K562 (cell line): ENCODE measurements at regions not wholly inside any gene's neighbourhood (a gene's known extent, or its start where the extent isn't known, plus 50 kb on each side); places are given as distances from the start of the nearest gene placed in this dataset.

Experiments used
- ATAC-seq: fragments of 200-7000 bp; cut with Tn5 transposase; 3 replicates; pipeline ENCODE4 v1.9.1; 2020; ENCODE audit warnings: moderate library complexity
- BruUV-seq: library from RNA; stranded (reverse); fragments of 400-500 nt; replicated peaks from 2 replicates; lab custom pipeline; 2021; lab: Mats Ljungman, UMichigan
- CTCF ChIA-PET: fragments of 300-600 bp; formaldehyde crosslinking; extraction: SDS; loops from one replicate; lab custom pipeline; 2021; ENCODE audit warnings: low intra/inter-chr PET ratio; lab: Yijun Ruan, JAX
- POLR2A ChIA-PET: fragments of 300-600, 350-650 bp; sonication (Branson Sonifier 250); formaldehyde crosslinking; extraction: SDS; loops from one replicate; lab custom pipeline; 2021; ENCODE audit warnings: antibody characterized with exemption, inconsistent platforms; lab: Yijun Ruan, JAX
- DNase-seq, 4 experiments: peaks; one replicate each; pipeline versions ENCODE4 v3.0.0 to v3.0.0-alpha.2; 2011 to 2018; ENCODE audit warnings: low spot score in 3 of 4, mixed read lengths in 3 of 4; ENCODE audit errors: extremely low read depth in 1 of 4
- FAIRE-seq: peaks from 2 replicates; lab custom pipeline; 2011; peaks lifted over from hg19 to GRCh38; lab: Jason Lieb, UNC
- H2AFZ ChIP-seq: 2 replicates; pipeline ENCODE4 v1.6.0; 2011; ENCODE audit warnings: low read depth, low read length, control low read depth, inconsistent platforms
- H3K27ac ChIP-seq: fragments of 200-600 bp; 3 replicates; pipeline ENCODE4 v1.8.0; 2011; ENCODE audit warnings: low read depth, mild to moderate bottlenecking, control low read depth, inconsistent platforms, low read length, moderate library complexity, mixed read lengths; ENCODE audit errors: extremely low read depth
- H3K27me3 ChIP-seq, 2 experiments: fragments of 300-600 bp in 1 of 2; 2 replicates in 1 of 2; 3 replicates in 1 of 2; pipeline versions ENCODE4 v1.6.0 to v1.8.0; 2011; ENCODE audit warnings: inconsistent platforms in 2 of 2, low read length in 2 of 2, mild to moderate bottlenecking in 1 of 2, mixed read lengths in 1 of 2, moderate library complexity in 1 of 2; ENCODE audit not compliant: control insufficient read depth in 2 of 2, insufficient read depth in 2 of 2
- H3K36me3 ChIP-seq: fragments of 300-600 bp; 3 replicates; pipeline ENCODE4 v1.8.0; 2011; ENCODE audit warnings: mild to moderate bottlenecking, low read length, inconsistent platforms; ENCODE audit not compliant: control insufficient read depth, insufficient read depth
- H3K4me1 ChIP-seq, 2 experiments: fragments of 200-600 bp in 1 of 2; replicated peaks in 1 of 2; 2 replicates in 1 of 2; 3 replicates in 1 of 2; pipeline versions ENCODE4 v1.5.1 to v1.8.0; 2011; ENCODE audit warnings: inconsistent platforms in 2 of 2, low read length in 2 of 2, mild to moderate bottlenecking in 1 of 2, mixed read lengths in 1 of 2, moderate library complexity in 1 of 2; ENCODE audit not compliant: control insufficient read depth in 2 of 2, insufficient read depth in 2 of 2
- H3K4me2 ChIP-seq: 2 replicates; pipeline ENCODE4 v1.6.1; 2011; ENCODE audit warnings: low read length, control low read depth, inconsistent platforms, mixed read lengths; ENCODE audit not compliant: insufficient read depth
- H3K4me3 ChIP-seq: fragments of 200-600 bp; sonication (generic), shearing (Covaris generic); 2 replicates; pipeline ENCODE4 v1.5.1; 2016; ENCODE audit warnings: control low read depth, inconsistent platforms
- H3K79me2 ChIP-seq: fragments of 200-600 bp; 3 replicates; pipeline ENCODE4 v1.8.0; 2011; ENCODE audit warnings: low read length, inconsistent platforms; ENCODE audit not compliant: control insufficient read depth, insufficient read depth
- H3K9ac ChIP-seq, 2 experiments: 2 replicates each; pipeline versions ENCODE4 v1.6.0 to v1.6.1; 2011; ENCODE audit warnings: low read depth in 2 of 2, low read length in 2 of 2, control low read depth in 1 of 2, inconsistent platforms in 1 of 2, mild to moderate bottlenecking in 1 of 2, mixed read lengths in 1 of 2; ENCODE audit not compliant: insufficient read depth in 1 of 2
- H3K9me1 ChIP-seq: one replicate; pipeline ENCODE4 v1.6.0; 2011; ENCODE audit warnings: inconsistent platforms, mild to moderate bottlenecking, low read length, moderate library complexity; ENCODE audit not compliant: control insufficient read depth, insufficient read depth
- H3K9me3 ChIP-seq: replicated peaks from 2 replicates; pipeline ENCODE4 v1.5.1; 2011; ENCODE audit warnings: low read depth, low read length, inconsistent platforms; ENCODE audit not compliant: control insufficient read depth, insufficient read depth
- H4K20me1 ChIP-seq: replicated peaks from 2 replicates; pipeline ENCODE4 v1.6.1; 2011; ENCODE audit warnings: low read length, inconsistent platforms, mixed read lengths; ENCODE audit not compliant: control insufficient read depth, insufficient read depth
- ATF1 ChIP-seq, 2 experiments: fragments of 450-650 bp in 1 of 2; IDR thresholded peaks; 2 replicates each; pipeline ENCODE4 v1.6.1; 2016; ENCODE audit warnings: missing compliant biosample characterization in 1 of 2, missing genetic modification characterization in 1 of 2
- CREB1 ChIP-seq, 2 experiments: sonication (generic) in 1 of 2; formaldehyde crosslinking in 1 of 2; IDR thresholded peaks; 2 replicates each; pipeline versions ENCODE4 v1.6.1 to v1.8.0; 2012 to 2022; ENCODE audit warnings: inconsistent platforms in 1 of 2, mild to moderate bottlenecking in 1 of 2, missing genetic modification reagents in 1 of 2, moderate library complexity in 1 of 2
- GATAD2A ChIP-seq: fragments of 450-650 bp; IDR thresholded peaks from 2 replicates; pipeline ENCODE4 v1.6.1; 2017
- KLF16 ChIP-seq: IDR thresholded peaks from 2 replicates; pipeline ENCODE4 v1.6.1; 2016; ENCODE audit warnings: antibody characterized with exemption
- MAZ ChIP-seq, 2 experiments: fragments of 450-650 bp in 1 of 2; sonication (generic) in 1 of 2; formaldehyde crosslinking; IDR thresholded peaks in 1 of 2; conservative IDR thresholded peaks in 1 of 2; 2 replicates each; pipeline versions ENCODE4 v1.4.0 to v1.5.0; 2020; ENCODE audit warnings: mild to moderate bottlenecking in 1 of 2, missing genetic modification reagents in 1 of 2
- MECOM ChIP-seq: fragments of 250-450 bp; sonication (Bioruptor Pico); IDR thresholded peaks from 2 replicates; pipeline ENCODE4 v1.8.0; 2022; ENCODE audit warnings: inconsistent platforms
- POLR2A ChIP-seq: fragments of 450-650 bp; conservative IDR thresholded peaks from 2 replicates; pipeline ENCODE4 v1.6.1; 2016
- PRPF4 ChIP-seq: fragments of 200-400 bp; formaldehyde crosslinking; IDR thresholded peaks from one replicate; pipeline ENCODE4 v1.6.1; 2017; ENCODE audit warnings: low read length, low read depth, mild to moderate bottlenecking; ENCODE audit not compliant: insufficient read depth, poor library complexity, severe bottlenecking
- SLC30A9 ChIP-seq: fragments of 250-450 bp; sonication (Bioruptor Pico); IDR thresholded peaks from 2 replicates; pipeline ENCODE4 v1.8.0; 2022; ENCODE audit warnings: mild to moderate bottlenecking, moderate library complexity
- U2AF1 ChIP-seq: fragments of 200-400 bp; formaldehyde crosslinking; optimal IDR thresholded peaks from 2 replicates; pipeline ENCODE3; 2017; ENCODE audit warnings: mild to moderate bottlenecking, low read depth, low read length, moderate library complexity
- WHSC1 ChIP-seq: IDR thresholded peaks from one replicate; pipeline ENCODE4 v1.6.1; 2012; ENCODE audit warnings: low read length, control low read depth, inconsistent platforms
- ZNF224 ChIP-seq: sonication (generic); formaldehyde crosslinking; IDR thresholded peaks from 2 replicates; pipeline ENCODE4 v1.8.0; 2022; ENCODE audit warnings: mild to moderate bottlenecking, missing genetic modification reagents
- ZNF274 ChIP-seq: IDR thresholded peaks from 2 replicates; pipeline ENCODE4 v1.6.1; 2011; ENCODE audit warnings: low read depth, mild to moderate bottlenecking, low read length, moderate library complexity, borderline replicate concordance
- ZNF354B ChIP-seq: fragments of 250-450 bp; sonication (Bioruptor Pico); IDR thresholded peaks from 2 replicates; pipeline ENCODE4 v1.4.0; 2020
- WGBS: fragments of 100-300 bp; shearing (Covaris generic); methylation state at CpG from one replicate; pipeline ENCODE4 v1.1.6; 2016; ENCODE audit warnings: low coverage, mixed read lengths; ENCODE audit not compliant: insufficient coverage; ENCODE audit errors: missing lambda C conversion rate; 5-methylcytosine and 5-hydroxymethylcytosine counted together
- in situ Hi-C: fragments of 300-500 bp; cut with MboI; formaldehyde crosslinking; loops from 4 replicates; pipeline ENCODE4 v1.15.0; 2018; ENCODE audit warnings: inconsistent platforms, mixed read lengths
- intact Hi-C: fragments of 100-400 bp; cut with micrococcal nuclease; formaldehyde crosslinking; loops from 2 replicates; pipeline ENCODE4 v1.14.2; 2022
- TF ChIP-seq, protein P1 (sequence below): sonication (generic); formaldehyde crosslinking; IDR thresholded peaks from 2 replicates; pipeline ENCODE4 v1.8.1; 2023; ENCODE audit warnings: missing genetic modification reagents, mild to moderate bottlenecking, borderline replicate concordance
- TF ChIP-seq, protein P2 (sequence below): fragments of 450-650 bp; formaldehyde crosslinking; IDR thresholded peaks from 2 replicates; pipeline ENCODE4 v1.4.0; 2022; ENCODE audit warnings: missing genetic modification characterization
- TF ChIP-seq, protein P3 (sequence below), 2 experiments: fragments of 200-800 bp in 1 of 2; sonication (Bioruptor generic) in 1 of 2; sonication (generic) in 1 of 2; formaldehyde crosslinking in 1 of 2; IDR thresholded peaks in 1 of 2; conservative IDR thresholded peaks in 1 of 2; 2 replicates each; pipeline versions ENCODE4 v1.5.0 to v1.6.1; 2016 to 2020; ENCODE audit warnings: missing compliant biosample characterization in 1 of 2, missing genetic modification characterization in 1 of 2, missing genetic modification reagents in 1 of 2

DNA sequence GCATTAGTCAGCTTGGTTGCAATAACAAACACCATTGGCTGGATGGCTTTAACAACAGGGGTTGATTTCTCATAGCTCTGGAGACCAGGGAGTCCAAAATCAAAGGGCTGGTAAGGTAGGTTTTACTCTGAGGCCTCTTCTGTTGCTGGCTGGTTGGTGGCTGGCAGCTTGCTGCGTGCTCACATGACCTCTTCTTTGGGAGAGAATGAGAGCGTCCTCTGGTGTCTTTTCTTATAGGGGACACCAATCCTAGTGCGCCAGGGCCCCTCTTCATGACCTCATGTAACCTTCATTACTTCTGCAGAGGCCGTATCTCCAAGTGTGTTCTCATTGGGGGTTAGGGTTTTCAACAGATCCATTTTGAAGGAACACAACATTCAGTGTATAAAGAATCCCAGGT, 1308.3 kb downstream of the TBC1D22A start:
- ChIA-PET POLR2A (interaction anchor here (0.5 to 0.8 kb wide), 2 partner anchors 12 to 25 kb away, joined by 3 read pairs; no protein-coding TSS in a partner anchor), CTCF (interaction anchor here (0.6 kb wide), 1 partner anchor 444 kb away, joined by 3 read pairs; no protein-coding TSS in a partner anchor)
- intact Hi-C loops (no loop called here), in situ Hi-C loops (no loop called here)
- Histone ChIP-seq H3K79me2 (no peaks in the 10 kb centered on the region), H3K4me2 (no peak overlapping the region), H3K36me3 (no peaks in the 10 kb centered on the region), H3K4me3 (no peak overlapping the region), H2AFZ (no peak overlapping the region), H3K9ac (no peak overlapping the region), H4K20me1 (no peaks in the 10 kb centered on the region), H3K27ac (no peak overlapping the region), H3K27me3 (peaks cover 0 to 15% of the 10 kb centered on the region in 2 experiments; a peak in 1 of 5 replicates), H3K4me1 (no peaks in the 10 kb centered on the region), H3K9me1 (no peaks in the 10 kb centered on the region), H3K9me3 (no peaks in the 10 kb centered on the region)
- DNase-seq (peak in 2 of 4 experiments; percentile 4 to 11), FAIRE-seq (no peak), ATAC-seq (no peak)
- WGBS, result 0% methylated on average over 4 of the region's 4 CpGs
- BruUV-seq, result no TSS peak
- TF ChIP-seq, protein P1, sequence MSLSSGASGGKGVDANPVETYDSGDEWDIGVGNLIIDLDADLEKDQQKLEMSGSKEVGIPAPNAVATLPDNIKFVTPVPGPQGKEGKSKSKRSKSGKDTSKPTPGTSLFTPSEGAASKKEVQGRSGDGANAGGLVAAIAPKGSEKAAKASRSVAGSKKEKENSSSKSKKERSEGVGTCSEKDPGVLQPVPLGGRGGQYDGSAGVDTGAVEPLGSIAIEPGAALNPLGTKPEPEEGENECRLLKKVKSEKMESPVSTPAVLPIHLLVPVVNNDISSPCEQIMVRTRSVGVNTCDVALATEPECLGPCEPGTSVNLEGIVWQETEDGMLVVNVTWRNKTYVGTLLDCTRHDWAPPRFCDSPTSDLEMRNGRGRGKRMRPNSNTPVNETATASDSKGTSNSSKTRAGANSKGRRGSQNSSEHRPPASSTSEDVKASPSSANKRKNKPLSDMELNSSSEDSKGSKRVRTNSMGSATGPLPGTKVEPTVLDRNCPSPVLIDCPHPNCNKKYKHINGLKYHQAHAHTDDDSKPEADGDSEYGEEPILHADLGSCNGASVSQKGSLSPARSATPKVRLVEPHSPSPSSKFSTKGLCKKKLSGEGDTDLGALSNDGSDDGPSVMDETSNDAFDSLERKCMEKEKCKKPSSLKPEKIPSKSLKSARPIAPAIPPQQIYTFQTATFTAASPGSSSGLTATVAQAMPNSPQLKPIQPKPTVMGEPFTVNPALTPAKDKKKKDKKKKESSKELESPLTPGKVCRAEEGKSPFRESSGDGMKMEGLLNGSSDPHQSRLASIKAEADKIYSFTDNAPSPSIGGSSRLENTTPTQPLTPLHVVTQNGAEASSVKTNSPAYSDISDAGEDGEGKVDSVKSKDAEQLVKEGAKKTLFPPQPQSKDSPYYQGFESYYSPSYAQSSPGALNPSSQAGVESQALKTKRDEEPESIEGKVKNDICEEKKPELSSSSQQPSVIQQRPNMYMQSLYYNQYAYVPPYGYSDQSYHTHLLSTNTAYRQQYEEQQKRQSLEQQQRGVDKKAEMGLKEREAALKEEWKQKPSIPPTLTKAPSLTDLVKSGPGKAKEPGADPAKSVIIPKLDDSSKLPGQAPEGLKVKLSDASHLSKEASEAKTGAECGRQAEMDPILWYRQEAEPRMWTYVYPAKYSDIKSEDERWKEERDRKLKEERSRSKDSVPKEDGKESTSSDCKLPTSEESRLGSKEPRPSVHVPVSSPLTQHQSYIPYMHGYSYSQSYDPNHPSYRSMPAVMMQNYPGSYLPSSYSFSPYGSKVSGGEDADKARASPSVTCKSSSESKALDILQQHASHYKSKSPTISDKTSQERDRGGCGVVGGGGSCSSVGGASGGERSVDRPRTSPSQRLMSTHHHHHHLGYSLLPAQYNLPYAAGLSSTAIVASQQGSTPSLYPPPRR (CRISPR knock-in tag), result no peak
- no peak for TF ChIP-seq GATAD2A
- TF ChIP-seq PRPF4, result no peak
- no peak for TF ChIP-seq ZNF274
- TF ChIP-seq, protein P2, sequence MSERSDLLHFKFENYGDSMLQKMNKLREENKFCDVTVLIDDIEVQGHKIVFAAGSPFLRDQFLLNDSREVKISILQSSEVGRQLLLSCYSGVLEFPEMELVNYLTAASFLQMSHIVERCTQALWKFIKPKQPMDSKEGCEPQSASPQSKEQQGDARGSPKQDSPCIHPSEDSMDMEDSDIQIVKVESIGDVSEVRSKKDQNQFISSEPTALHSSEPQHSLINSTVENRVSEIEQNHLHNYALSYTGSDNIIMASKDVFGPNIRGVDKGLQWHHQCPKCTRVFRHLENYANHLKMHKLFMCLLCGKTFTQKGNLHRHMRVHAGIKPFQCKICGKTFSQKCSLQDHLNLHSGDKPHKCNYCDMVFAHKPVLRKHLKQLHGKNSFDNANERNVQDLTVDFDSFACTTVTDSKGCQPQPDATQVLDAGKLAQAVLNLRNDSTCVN, result no peak
- TF ChIP-seq SLC30A9 (CRISPR knock-in tag), result no peak
- no peak for TF ChIP-seq MAZ (CRISPR knock-in tag; conservative IDR thresholded peaks at IDR 0.05 in 1 of 2, IDR thresholded peaks at IDR 0.05 in 1 of 2)
- TF ChIP-seq KLF16, result no peak
- no peak for TF ChIP-seq ZNF354B (CRISPR knock-in tag)
- no peak for TF ChIP-seq MECOM
- no peak for TF ChIP-seq CREB1 (IDR thresholded peaks at IDR 0.05)
- no peak for TF ChIP-seq CREB1 (CRISPR knock-in tag; IDR thresholded peaks at IDR 0.05)
- no peak for TF ChIP-seq POLR2A
- TF ChIP-seq ATF1 (CRISPR knock-in tag; IDR thresholded peaks at IDR 0.05), result no peak
- no peak for TF ChIP-seq ATF1 (tag; IDR thresholded peaks at IDR 0.05)
- no peak for TF ChIP-seq WHSC1
- TF ChIP-seq, protein P3, sequence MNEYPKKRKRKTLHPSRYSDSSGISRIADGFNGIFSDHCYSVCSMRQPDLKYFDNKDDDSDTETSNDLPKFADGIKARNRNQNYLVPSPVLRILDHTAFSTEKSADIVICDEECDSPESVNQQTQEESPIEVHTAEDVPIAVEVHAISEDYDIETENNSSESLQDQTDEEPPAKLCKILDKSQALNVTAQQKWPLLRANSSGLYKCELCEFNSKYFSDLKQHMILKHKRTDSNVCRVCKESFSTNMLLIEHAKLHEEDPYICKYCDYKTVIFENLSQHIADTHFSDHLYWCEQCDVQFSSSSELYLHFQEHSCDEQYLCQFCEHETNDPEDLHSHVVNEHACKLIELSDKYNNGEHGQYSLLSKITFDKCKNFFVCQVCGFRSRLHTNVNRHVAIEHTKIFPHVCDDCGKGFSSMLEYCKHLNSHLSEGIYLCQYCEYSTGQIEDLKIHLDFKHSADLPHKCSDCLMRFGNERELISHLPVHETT (CRISPR knock-in tag; conservative IDR thresholded peaks at IDR 0.05 in 1 of 2, IDR thresholded peaks at IDR 0.05 in 1 of 2), result no peak
- no peak for TF ChIP-seq U2AF1
- TF ChIP-seq ZNF224 (CRISPR knock-in tag), result no peak
